AG09319 (cell line): ENCODE measurements at regions not wholly inside any gene's neighbourhood (a gene's known extent, or its start where the extent isn't known, plus 50 kb on each side); places are given as distances from the start of the nearest gene placed in this dataset.

Source experiments
- DNase-seq: peaks from one replicate; pipeline ENCODE4 v3.0.0-alpha.2; 2010; ENCODE audit warnings: low read depth; ENCODE audit errors: extremely low read depth
- CTCF ChIP-seq: IDR thresholded peaks from 2 replicates; pipeline ENCODE4 v1.5.1; 2011; ENCODE audit warnings: low read depth, mild to moderate bottlenecking, inconsistent platforms, low read length, moderate library complexity

DNA sequence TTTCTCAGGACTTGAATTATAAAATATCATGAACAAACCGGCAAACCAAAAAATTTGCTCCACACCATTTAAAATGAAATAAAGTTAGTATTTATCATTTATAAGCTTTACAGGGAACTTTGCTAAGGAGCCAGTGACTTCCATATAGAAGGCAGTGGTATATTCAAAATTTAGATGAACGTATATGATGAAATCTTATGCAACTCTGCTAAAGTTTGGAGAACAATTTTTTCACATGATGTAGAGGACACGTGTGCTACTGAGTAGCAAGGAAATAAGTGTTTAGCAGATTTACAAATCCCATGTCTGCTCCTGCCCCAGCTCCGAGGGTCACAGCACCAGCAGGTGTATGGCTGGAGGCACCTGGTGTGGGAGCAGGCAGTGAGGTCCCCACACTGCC, 70.8 kb upstream of the IFNG-AS1 start:
- no peak for TF ChIP-seq CTCF

GRCh38 chr12:67919406-67919805, 69.8 kb upstream of the IFNG-AS1 start:
- DNase-seq = no peak
- no peak for TF ChIP-seq CTCF

More for the DNA sequence above, 70.8 kb upstream of the IFNG-AS1 start:
- DNase-seq = no peak

DNA sequence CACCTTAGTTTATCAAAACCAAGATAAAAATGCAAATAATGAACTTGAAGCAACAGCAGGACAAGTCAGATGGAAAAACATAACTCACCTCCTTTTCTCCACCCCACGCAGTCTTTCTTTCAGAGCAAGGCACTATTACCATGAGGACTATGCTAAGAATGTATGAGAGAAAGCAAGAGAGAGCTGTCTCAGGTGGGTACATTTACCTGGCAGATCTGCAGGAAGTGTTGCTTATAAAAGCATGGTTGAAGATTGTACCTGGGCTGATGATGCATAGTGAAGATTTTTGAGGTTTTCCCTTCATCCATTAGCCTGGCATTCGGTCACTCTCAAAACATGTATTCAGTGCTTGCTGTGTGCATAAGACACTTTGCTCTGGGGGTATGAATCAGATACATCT, 68.8 kb upstream of the IFNG-AS1 start:
- no peak for DNase-seq
- TF ChIP-seq CTCF = no peak

- TF ChIP-seq CTCF = no peak
- DNase-seq = no peak
These were observed 68.0 kb upstream of the IFNG-AS1 start for GRCh38 chr12:67921286-67921685.

- no peak for TF ChIP-seq CTCF
- DNase-seq = no peak
These were observed 67.0 kb upstream of the IFNG-AS1 start for GRCh38 chr12:67922245-67922644.

DNA sequence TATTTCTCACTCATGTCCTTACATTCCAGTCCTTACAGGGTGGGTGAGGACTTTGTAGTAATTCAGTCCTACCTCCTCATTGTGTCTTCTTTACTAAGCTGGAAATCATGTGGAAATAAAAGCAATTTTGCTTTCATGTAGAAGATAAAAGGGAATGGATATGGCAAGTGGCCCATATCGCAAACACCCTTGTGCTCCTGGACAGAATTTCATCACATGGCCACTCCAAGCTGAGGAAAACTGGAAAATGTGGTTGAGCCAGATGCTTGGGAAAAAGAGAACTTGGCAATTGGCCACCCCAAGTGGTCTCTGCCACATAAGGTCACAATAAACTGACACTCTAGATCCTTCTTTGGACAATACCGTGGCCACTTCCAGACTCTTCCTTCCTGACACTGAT, 64.2 kb upstream of the IFNG-AS1 start:
- no peak for DNase-seq
- no peak for TF ChIP-seq CTCF

- no peak for TF ChIP-seq CTCF
- no peak for DNase-seq
These were observed 63.7 kb upstream of the IFNG-AS1 start for GRCh38 chr12:67925552-67925951.
